Upper lobe of right lung (tissue), 1 donor: ENCODE measurements at regions not wholly inside any gene's neighbourhood (a gene's known extent, or its start where the extent isn't known, plus 50 kb on each side); places are given as distances from the start of the nearest gene placed in this dataset.

ENCODE experiments used
- ATAC-seq: fragments of 200-7000 bp; cut with Tn5 transposase; one replicate; pipeline ENCODE4 v1.9.1; 2020; ENCODE audit warnings: mild to moderate bottlenecking, moderate library complexity
- DNase-seq: peaks from one replicate; pipeline ENCODE4 v3.0.0-alpha.2; 2020
- H3K27ac ChIP-seq: fragments of 200-600 bp; one replicate; pipeline ENCODE4 v1.8.0; 2022
- H3K27me3 ChIP-seq: fragments of 200-600 bp; one replicate; pipeline ENCODE4 v1.8.0; 2022; ENCODE audit warnings: mild to moderate bottlenecking
- H3K36me3 ChIP-seq: fragments of 200-600 bp; one replicate; pipeline ENCODE4 v1.8.0; 2022
- H3K4me1 ChIP-seq: fragments of 200-600 bp; one replicate; pipeline ENCODE4 v1.8.0; 2022
- H3K4me3 ChIP-seq: fragments of 200-600 bp; one replicate; pipeline ENCODE4 v1.8.0; 2022; ENCODE audit warnings: mild to moderate bottlenecking
- H3K9me3 ChIP-seq: fragments of 200-600 bp; one replicate; pipeline ENCODE4 v1.8.0; 2022
- CTCF ChIP-seq: fragments of 200-600 bp; IDR thresholded peaks from one replicate; pipeline ENCODE4 v1.8.0; 2022; ENCODE audit warnings: antibody characterized with exemption
- intact Hi-C: fragments of 100-400 bp; cut with DNase I; formaldehyde crosslinking; loops from one replicate; pipeline ENCODE4 v1.11.0; 2022
- donor health status: DM: no; HTN: yes; CAD: no; lungs with severe emphysema.

GRCh38 chr2:161059388-161059787 lies 100.8 kb upstream of the TANK start:
- no peak for ATAC-seq
- Histone ChIP-seq H3K27me3 (no peaks in the 10 kb centered on the region), H3K4me1 (peaks cover 14% of the 10 kb centered on the region), H3K9me3 (no peaks in the 10 kb centered on the region), H3K36me3 (no peaks in the 10 kb centered on the region), H3K27ac (no peak overlapping the region), H3K4me3 (no peak overlapping the region)
- TF ChIP-seq CTCF: no peak
- DNase-seq: no peak
- intact Hi-C loops: no loop called here

- TF ChIP-seq CTCF: no peak
- DNase-seq (no peak), ATAC-seq (no peak)
- Histone ChIP-seq H3K27ac (no peak overlapping the region), H3K9me3 (no peaks in the 10 kb centered on the region), H3K4me3 (no peak overlapping the region), H3K4me1 (peaks cover 14% of the 10 kb centered on the region), H3K36me3 (no peaks in the 10 kb centered on the region), H3K27me3 (no peaks in the 10 kb centered on the region)
- intact Hi-C loops: no loop called here
Observed at GRCh38 chr2:161061786-161062185, 98.4 kb upstream of the TANK start.

GRCh38 chr2:161063157-161063945 lies 96.9 kb upstream of the TANK start:
- DNase-seq (no peak), ATAC-seq (peak; percentile 99)
- Histone ChIP-seq H3K27ac (no peak overlapping the region), H3K27me3 (no peaks in the 10 kb centered on the region), H3K4me1 (peaks cover 14% of the 10 kb centered on the region), H3K9me3 (no peaks in the 10 kb centered on the region), H3K4me3 (no peak overlapping the region), H3K36me3 (no peaks in the 10 kb centered on the region)
- TF ChIP-seq CTCF: peak; percentile 94
- intact Hi-C loops: no loop called here

GRCh38 chr2:161063946-161064306 lies 96.3 kb upstream of the TANK start:
- Histone ChIP-seq H3K4me3 (no peak overlapping the region), H3K27ac (no peak overlapping the region), H3K4me1 (peaks cover 14% of the 10 kb centered on the region), H3K27me3 (no peaks in the 10 kb centered on the region), H3K36me3 (no peaks in the 10 kb centered on the region), H3K9me3 (no peaks in the 10 kb centered on the region)
- ATAC-seq: no peak
- no peak for TF ChIP-seq CTCF
- intact Hi-C loops: no loop called here
- no peak for DNase-seq

GRCh38 chr2:161067846-161068350 lies 92.3 kb upstream of the TANK start:
- intact Hi-C loops: no loop called here
- Histone ChIP-seq H3K9me3 (no peaks in the 10 kb centered on the region), H3K27me3 (no peaks in the 10 kb centered on the region), H3K4me3 (no peak overlapping the region), H3K36me3 (no peaks in the 10 kb centered on the region), H3K27ac (no peak overlapping the region), H3K4me1 (peaks cover 13% of the 10 kb centered on the region)
- no peak for TF ChIP-seq CTCF
- DNase-seq (no peak), ATAC-seq (no peak)
